HEK293 (cell line): ENCODE measurements at regions not wholly inside any gene's neighbourhood (a gene's known extent, or its start where the extent isn't known, plus 50 kb on each side); places are given as distances from the start of the nearest gene placed in this dataset.
A peak's percentile ranks its signal among the peaks of the same experiment; 100 is the strongest.

Experiments used
- CTCF ChIA-PET: fragments of 350-600 bp; formaldehyde crosslinking; extraction: SDS; loops from one replicate; lab custom pipeline; 2021; ENCODE audit warnings: antibody characterized with exemption; lab: Yijun Ruan, JAX
- POLR2A ChIA-PET: fragments of 300-600 bp; formaldehyde crosslinking; extraction: SDS; loops from one replicate; lab custom pipeline; 2020; ENCODE audit warnings: antibody characterized with exemption, inconsistent platforms; lab: Yijun Ruan, JAX
- H3K27ac ChIP-seq: fragments of 200-500 bp; sonication (Bioruptor generic); 2 replicates; pipeline ENCODE4 v1.5.1; 2014; ENCODE audit warnings: low read depth, low read length, control low read depth, inconsistent platforms; ENCODE audit errors: extremely low read depth
- H3K36me3 ChIP-seq, 2 experiments: fragments of 200-500 bp in 1 of 2; sonication (Bioruptor generic) in 1 of 2; 1 replicate in 1 of 2; 2 replicates in 1 of 2; pipeline ENCODE4 v1.5.1; 2014 to 2017; ENCODE audit warnings: inconsistent platforms in 2 of 2, low read length in 2 of 2; ENCODE audit not compliant: control insufficient read depth in 2 of 2, insufficient read depth in 1 of 2
- H3K4me1 ChIP-seq: fragments of 200-500 bp; sonication (Bioruptor generic); 2 replicates; pipeline ENCODE4 v1.5.1; 2014; ENCODE audit warnings: mild to moderate bottlenecking, low read length, inconsistent platforms; ENCODE audit not compliant: control insufficient read depth, insufficient read depth
- H3K4me3 ChIP-seq: 2 replicates; pipeline ENCODE4 v1.5.1; 2011; ENCODE audit warnings: low read depth, mild to moderate bottlenecking, control low read depth, low read length, moderate library complexity
- H3K9me3 ChIP-seq: fragments of 200-500 bp; sonication (Bioruptor generic); 2 replicates; pipeline ENCODE4 v1.5.1; 2014; ENCODE audit warnings: low read depth, low read length, inconsistent platforms; ENCODE audit not compliant: control insufficient read depth, insufficient read depth
- GLIS1 ChIP-seq: fragments of 450-650 bp; formaldehyde crosslinking; IDR thresholded peaks from 2 replicates; pipeline ENCODE4 v1.5.1; 2016; ENCODE audit warnings: missing biosample characterization, missing genetic modification characterization
- HIC1 ChIP-seq: fragments of 450-650 bp; formaldehyde crosslinking; IDR thresholded peaks from 2 replicates; pipeline ENCODE4 v1.5.1; 2016; ENCODE audit warnings: missing biosample characterization, missing genetic modification characterization
- HOXD13 ChIP-seq: sonication (generic); formaldehyde crosslinking; IDR thresholded peaks from 2 replicates; pipeline ENCODE4 v1.8.0; 2022; ENCODE audit warnings: missing genetic modification reagents, borderline replicate concordance
- KLF1 ChIP-seq: fragments of 450-650 bp; formaldehyde crosslinking; IDR thresholded peaks from 2 replicates; pipeline ENCODE4 v1.5.1; 2016; ENCODE audit warnings: missing biosample characterization, missing genetic modification characterization
- REPIN1 ChIP-seq: fragments of 450-650 bp; formaldehyde crosslinking; IDR thresholded peaks from 2 replicates; pipeline ENCODE4 v1.5.1; 2017; ENCODE audit warnings: missing biosample characterization, missing genetic modification characterization, low read depth
- SCRT2 ChIP-seq: fragments of 450-650 bp; formaldehyde crosslinking; IDR thresholded peaks from 2 replicates; pipeline ENCODE4 v1.5.1; 2016; ENCODE audit warnings: missing biosample characterization, missing genetic modification characterization
- ZBTB10 ChIP-seq: fragments of 450-650 bp; formaldehyde crosslinking; IDR thresholded peaks from 2 replicates; pipeline ENCODE4 v1.5.1; 2016; ENCODE audit warnings: missing biosample characterization, missing genetic modification characterization
- ZBTB49 ChIP-seq: fragments of 450-650 bp; formaldehyde crosslinking; IDR thresholded peaks from 2 replicates; pipeline ENCODE4 v1.5.1; 2016; ENCODE audit warnings: missing biosample characterization, missing genetic modification characterization, low read depth
- ZFHX2 ChIP-seq: fragments of 450-650 bp; formaldehyde crosslinking; conservative IDR thresholded peaks from 2 replicates; pipeline ENCODE4 v1.5.1; 2016; ENCODE audit warnings: missing biosample characterization, missing genetic modification characterization
- ZIC2 ChIP-seq: fragments of 450-650 bp; formaldehyde crosslinking; IDR thresholded peaks from 2 replicates; pipeline ENCODE4 v1.5.1; 2016; ENCODE audit warnings: missing biosample characterization, missing genetic modification characterization
- ZNF155 ChIP-seq: fragments of 450-650 bp; formaldehyde crosslinking; IDR thresholded peaks from 2 replicates; pipeline ENCODE4 v1.5.1; 2016; ENCODE audit warnings: missing biosample characterization, missing genetic modification characterization
- ZNF184 ChIP-seq: fragments of 450-650 bp; IDR thresholded peaks from 2 replicates; pipeline ENCODE4 v1.5.1; 2018; ENCODE audit warnings: missing biosample characterization, mild to moderate bottlenecking, missing genetic modification characterization
- ZNF23 ChIP-seq: fragments of 450-650 bp; formaldehyde crosslinking; IDR thresholded peaks from 2 replicates; pipeline ENCODE4 v1.5.1; 2016; ENCODE audit warnings: missing biosample characterization, missing genetic modification characterization, borderline replicate concordance
- ZNF280C ChIP-seq: fragments of 450-650 bp; formaldehyde crosslinking; IDR thresholded peaks from 2 replicates; pipeline ENCODE4 v1.5.1; 2016; ENCODE audit warnings: missing biosample characterization, missing genetic modification characterization
- ZNF362 ChIP-seq: fragments of 450-650 bp; formaldehyde crosslinking; IDR thresholded peaks from 2 replicates; pipeline ENCODE4 v1.5.1; 2016; ENCODE audit warnings: missing biosample characterization, missing genetic modification characterization
- ZNF404 ChIP-seq: fragments of 450-650 bp; formaldehyde crosslinking; IDR thresholded peaks from 2 replicates; pipeline ENCODE4 v1.5.1; 2017; ENCODE audit warnings: missing biosample characterization, missing genetic modification characterization
- ZNF423 ChIP-seq: fragments of 450-650 bp; formaldehyde crosslinking; IDR thresholded peaks from 2 replicates; pipeline ENCODE4 v1.5.1; 2016; ENCODE audit warnings: missing biosample characterization, missing genetic modification characterization
- ZNF433 ChIP-seq: fragments of 450-650 bp; formaldehyde crosslinking; IDR thresholded peaks from 2 replicates; pipeline ENCODE4 v1.5.1; 2016; ENCODE audit warnings: missing biosample characterization, missing genetic modification characterization, low read depth
- ZNF488 ChIP-seq: fragments of 450-650 bp; formaldehyde crosslinking; IDR thresholded peaks from 2 replicates; pipeline ENCODE4 v1.5.1; 2016; ENCODE audit warnings: missing biosample characterization, missing genetic modification characterization
- ZNF529 ChIP-seq: fragments of 450-650 bp; formaldehyde crosslinking; IDR thresholded peaks from 2 replicates; pipeline ENCODE4 v1.5.1; 2017; ENCODE audit warnings: missing genetic modification characterization, missing biosample characterization; ENCODE audit not compliant: insufficient replicate concordance
- ZNF544 ChIP-seq: fragments of 450-650 bp; formaldehyde crosslinking; IDR thresholded peaks from 2 replicates; pipeline ENCODE4 v1.5.0; 2017; ENCODE audit warnings: missing biosample characterization, missing genetic modification characterization
- ZNF560 ChIP-seq: fragments of 450-650 bp; formaldehyde crosslinking; IDR thresholded peaks from 2 replicates; pipeline ENCODE4 v1.5.1; 2017; ENCODE audit warnings: missing biosample characterization, missing genetic modification characterization, borderline replicate concordance
- ZNF571 ChIP-seq: fragments of 450-650 bp; formaldehyde crosslinking; IDR thresholded peaks from 2 replicates; pipeline ENCODE4 v1.5.0; 2017; ENCODE audit warnings: missing biosample characterization, missing genetic modification characterization
- ZNF654 ChIP-seq: fragments of 450-650 bp; formaldehyde crosslinking; IDR thresholded peaks from 2 replicates; pipeline ENCODE4 v1.5.1; 2016; ENCODE audit warnings: low read depth, missing biosample characterization, missing genetic modification characterization

- TF ChIP-seq ZNF488 (tag by site-specific recombination) (no peak), ZNF654 (tag by site-specific recombination) (no peak), ZFHX2 (no peak), ZNF544 (tag by site-specific recombination) (no peak), HIC1 (tag by site-specific recombination) (no peak), ZNF529 (tag by site-specific recombination) (no peak), REPIN1 (tag by site-specific recombination) (no peak), ZBTB49 (tag by site-specific recombination) (no peak)
Measured at GRCh38 chrX:40268188-40268520, 170.4 kb upstream of the BCOR start (continued).

- POLR2A ChIA-PET: interaction anchor here (2.0 kb wide), 1 partner anchor 169 kb away, joined by 6 read pairs; the partner anchor contains the start of gene BCOR
- 0 out of 2 replicates have a peak overlapping the region, but pooled peaks have one; percentile 2 for H3K4me3 ChIP-seq
- no peaks in the 10 kb centered on the region for H3K4me1 ChIP-seq
- no peaks in the 10 kb centered on the region for H3K9me3 ChIP-seq
- no peak overlapping the region; the same call in 1 of the 2 replicates for H3K27ac ChIP-seq
- no peaks in the 10 kb centered on the region for H3K36me3 ChIP-seq
- CTCF ChIA-PET: interaction anchor here (0.6 to 1.3 kb wide), 3 partner anchors 11 to 374 kb away, joined by 3 to 5 read pairs (median 4); no protein-coding TSS in a partner anchor
- TF ChIP-seq ZNF433 (tag by site-specific recombination) (no peak), GLIS1 (tag by site-specific recombination) (0 out of 2 replicates have a peak, but pooled peaks have one; percentile 26), ZNF362 (tag by site-specific recombination) (no peak), ZNF571 (no peak), ZNF423 (tag by site-specific recombination) (no peak), ZNF404 (tag by site-specific recombination) (no peak), HOXD13 (0 out of 2 replicates have a peak, but pooled peaks have one; percentile 20), ZNF560 (tag by site-specific recombination) (no peak), ZNF23 (tag by site-specific recombination) (no peak), ZBTB10 (tag by site-specific recombination) (0 out of 2 replicates have a peak, but pooled peaks have one; percentile 18), ZIC2 (tag by site-specific recombination) (0 out of 2 replicates have a peak, but pooled peaks have one; percentile 11), KLF1 (0 out of 2 replicates have a peak, but pooled peaks have one; percentile 11), SCRT2 (no peak), ZNF155 (tag by site-specific recombination) (no peak), ZNF280C (tag by site-specific recombination) (no peak), ZNF184 (tag by site-specific recombination) (no peak)
Measured at GRCh38 chrX:40267334-40268187, 169.8 kb upstream of the BCOR start.
